HG03280 (cell line): ENCODE measurements at regions not wholly inside any gene's neighbourhood (a gene's known extent, or its start where the extent isn't known, plus 50 kb on each side); places are given as distances from the start of the nearest gene placed in this dataset.

Experiments
- ATAC-seq: cut with Tn5 transposase; IDR thresholded peaks from one replicate; pipeline ENCODE4 v1.9.1; 2021; ENCODE audit warnings: mild to moderate bottlenecking, moderate library complexity; ENCODE audit not compliant: unreplicated experiment

DNA sequence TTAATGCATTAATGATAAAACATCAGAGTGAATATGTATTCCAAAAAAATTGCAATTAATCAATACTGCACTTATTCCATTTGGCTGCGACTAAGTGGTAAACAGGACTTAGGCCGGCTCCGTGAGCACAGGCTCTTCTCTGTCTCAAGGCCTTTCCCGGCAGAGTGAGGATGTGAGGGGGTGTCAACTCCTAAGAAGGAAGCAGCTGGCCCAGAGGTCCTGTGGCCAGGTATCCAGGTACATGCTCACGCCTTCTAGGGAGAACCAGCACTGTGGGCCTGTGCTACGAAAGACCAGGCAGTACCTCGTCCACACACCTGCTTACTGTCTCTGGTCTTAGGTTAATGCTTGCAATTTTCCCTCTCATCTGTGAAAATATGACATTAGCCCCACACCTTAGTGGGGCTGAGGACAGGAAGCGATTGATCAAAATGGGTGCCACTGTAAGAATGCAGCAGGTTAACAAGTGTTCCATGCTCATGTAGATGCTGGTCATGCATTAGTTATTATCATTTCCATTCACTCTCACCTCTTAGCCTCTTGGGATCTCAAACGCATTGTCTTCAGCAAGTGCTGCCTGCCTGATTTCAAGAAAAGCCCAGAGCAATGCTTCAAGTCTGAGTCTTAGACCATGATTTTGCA is 175.3 kb downstream of the ABHD5 start:
- ATAC-seq, result no peak

DNA sequence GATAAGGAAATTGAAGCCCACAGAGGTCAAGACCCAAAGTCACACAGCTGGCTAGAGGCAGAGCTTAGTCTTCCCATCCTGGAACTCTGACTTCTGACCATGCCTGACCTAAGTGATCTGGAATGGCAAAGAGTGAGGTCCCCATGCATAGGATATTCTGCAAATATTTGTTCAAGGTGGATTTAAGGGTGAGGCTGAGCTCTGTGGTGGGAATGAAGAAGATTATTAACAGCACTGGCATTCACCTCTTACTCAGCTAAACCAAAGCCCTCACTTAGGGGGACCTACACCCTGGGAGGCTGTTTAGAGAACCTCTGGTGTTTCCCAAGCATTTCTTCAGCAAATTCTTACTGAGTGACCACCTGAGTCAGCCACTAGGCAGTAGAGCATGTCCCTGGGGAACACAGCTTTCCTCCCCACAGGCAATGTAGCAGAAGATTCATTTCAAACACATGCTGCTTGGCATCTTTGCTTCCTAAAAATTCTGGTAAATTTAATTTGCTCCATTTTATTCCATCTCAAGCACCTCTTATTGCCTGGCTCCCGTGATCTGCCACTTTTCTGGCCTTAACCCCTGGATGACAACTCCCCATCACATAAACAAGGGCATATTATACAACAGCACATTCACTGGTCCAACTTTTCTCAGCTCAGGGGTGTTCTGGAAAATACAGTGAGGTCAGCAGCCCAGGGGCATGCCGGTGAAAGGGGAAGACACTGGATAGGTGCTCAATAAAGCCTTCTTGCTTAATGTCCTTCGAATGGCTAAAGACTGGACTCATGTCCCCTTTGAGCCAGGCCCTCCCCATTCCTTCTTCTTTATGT is 176.0 kb downstream of the ABHD5 start:
- no peak for ATAC-seq

DNA sequence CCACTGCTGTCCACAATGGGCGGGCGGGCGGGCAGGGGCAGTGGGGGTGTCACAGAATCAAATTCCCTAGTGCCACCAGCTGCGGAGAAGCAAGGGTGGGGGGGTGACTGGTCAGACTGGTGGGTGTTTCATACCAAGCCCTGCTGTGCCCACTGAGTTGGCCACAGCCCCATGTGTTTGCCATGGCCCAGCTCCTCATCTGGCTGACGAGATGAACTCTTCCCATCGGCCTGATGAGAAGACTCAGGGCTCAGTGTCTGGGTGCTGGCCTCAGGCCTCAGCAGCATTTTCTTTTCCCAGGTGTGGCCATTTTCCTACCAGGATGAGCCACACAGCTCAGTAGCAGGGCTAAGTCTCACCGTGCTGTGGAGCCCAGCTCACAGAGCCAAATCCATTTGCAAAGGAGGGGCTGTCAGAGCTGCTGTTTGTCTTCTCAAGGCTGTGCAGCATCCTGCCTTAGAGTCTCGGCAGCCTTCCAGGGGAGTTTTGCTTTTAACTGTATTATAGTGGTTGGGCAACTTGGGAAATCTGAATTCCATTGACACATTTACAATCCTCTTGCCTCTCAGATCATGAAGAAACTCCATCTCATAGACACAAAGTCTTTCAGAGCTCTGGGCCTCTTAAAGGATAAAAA is 176.8 kb downstream of the ABHD5 start:
- no peak for ATAC-seq

DNA sequence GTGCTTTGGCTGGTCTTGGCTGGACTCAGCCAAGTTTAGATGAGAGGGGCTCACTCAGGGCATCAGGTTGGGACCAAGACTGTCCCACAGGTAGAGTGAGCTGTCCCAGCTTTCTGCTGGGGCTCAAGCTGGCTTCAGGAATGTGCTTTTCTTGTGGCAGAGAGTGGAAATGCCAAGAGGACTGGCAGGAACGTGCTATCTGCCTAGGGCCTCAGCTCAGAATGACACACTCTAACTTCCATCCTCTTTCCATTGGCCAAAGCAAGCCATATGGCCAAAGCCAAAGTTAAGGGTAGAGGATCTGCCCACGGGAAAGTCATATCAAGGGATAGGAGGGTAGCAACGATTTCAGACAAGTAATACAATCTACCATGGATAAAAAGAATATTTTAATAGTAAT is 178.8 kb downstream of the ABHD5 start:
- ATAC-seq, result no peak

DNA sequence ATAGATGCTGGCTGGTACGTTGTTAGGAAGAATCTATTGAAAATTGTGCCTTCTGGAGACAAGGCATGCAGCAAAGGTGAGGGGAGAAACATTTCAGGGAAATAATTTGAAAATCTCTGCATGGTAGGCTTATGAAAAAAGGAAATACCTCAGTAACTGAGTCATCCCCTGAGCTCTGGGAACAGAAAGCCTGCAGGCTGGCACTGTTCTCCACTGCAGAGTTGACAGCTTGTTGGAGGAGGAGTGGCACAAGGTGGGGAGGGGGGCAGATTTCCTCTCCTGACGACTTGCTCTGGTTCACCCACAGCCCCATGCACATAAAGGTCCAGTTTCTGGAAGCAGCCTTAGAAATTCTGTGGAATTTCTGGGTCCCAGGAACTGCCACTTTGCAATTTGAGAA is 179.4 kb downstream of the ABHD5 start:
- ATAC-seq, result no peak

DNA sequence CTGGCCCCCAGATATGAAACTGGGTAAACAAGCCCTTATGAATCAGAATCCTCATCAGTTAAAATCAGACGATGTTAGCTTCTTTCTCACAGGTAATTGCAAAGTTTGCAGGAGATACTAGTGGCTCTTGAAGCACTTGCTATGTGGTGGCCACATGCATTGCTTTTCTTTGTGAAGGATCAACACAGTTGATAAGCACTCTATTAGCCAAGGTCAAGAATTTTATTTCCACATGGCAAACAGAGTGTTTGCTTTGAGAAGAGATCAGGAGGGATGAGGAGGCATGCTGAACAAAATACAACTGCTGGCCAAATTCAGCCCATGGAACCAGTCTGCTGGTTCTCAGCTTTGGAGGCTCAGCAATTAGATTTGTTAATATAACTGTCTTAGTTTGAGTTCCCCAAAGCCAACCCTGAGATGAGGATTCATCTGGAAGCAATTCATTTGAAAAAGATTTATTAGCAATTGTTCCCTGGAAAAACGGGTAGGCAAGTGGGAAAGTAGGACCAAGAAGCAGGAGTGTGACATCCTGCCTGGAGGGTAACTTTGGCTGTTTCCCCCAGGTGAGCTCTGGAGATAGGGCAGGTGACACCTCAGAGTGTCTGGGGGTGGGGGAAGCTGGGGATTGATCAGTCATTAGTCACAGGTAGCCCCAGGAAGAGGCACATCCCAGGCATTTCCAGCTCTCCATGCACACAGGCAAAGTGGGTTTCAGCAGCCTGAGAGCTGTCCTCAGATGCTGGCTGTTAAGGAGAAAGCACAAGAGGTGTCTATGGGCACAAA is 180.3 kb downstream of the ABHD5 start:
- no peak for ATAC-seq

DNA sequence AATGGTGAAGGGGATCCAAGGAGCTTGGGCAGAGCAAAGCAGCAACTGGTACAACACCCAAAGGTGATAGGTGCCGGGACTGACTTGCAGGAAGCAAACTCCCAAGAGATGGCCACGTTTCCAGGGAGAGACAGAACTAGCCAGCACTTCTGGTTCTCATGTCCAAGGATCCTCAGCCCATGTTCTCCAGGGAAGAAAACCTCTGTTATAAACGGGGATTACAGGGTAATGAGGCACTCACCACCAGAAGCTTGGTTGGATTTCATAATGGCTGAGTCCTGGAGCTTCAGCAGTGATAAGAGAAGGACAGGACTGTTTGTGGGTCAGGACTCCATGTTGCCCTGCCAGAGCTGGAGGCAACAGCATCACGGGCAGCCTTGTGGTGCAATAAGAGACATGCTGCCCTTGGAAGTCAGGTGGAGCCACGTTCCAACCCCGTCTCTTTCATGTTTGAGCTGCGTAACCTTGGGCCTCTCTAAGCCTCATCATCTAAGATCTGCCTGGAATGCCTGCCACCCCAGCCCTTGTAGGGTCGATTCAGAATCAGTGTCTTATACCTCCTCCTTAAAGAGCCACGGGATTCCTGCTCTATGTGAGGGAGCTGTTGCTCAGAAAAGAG is 181.0 kb downstream of the ABHD5 start:
- no peak for ATAC-seq

DNA sequence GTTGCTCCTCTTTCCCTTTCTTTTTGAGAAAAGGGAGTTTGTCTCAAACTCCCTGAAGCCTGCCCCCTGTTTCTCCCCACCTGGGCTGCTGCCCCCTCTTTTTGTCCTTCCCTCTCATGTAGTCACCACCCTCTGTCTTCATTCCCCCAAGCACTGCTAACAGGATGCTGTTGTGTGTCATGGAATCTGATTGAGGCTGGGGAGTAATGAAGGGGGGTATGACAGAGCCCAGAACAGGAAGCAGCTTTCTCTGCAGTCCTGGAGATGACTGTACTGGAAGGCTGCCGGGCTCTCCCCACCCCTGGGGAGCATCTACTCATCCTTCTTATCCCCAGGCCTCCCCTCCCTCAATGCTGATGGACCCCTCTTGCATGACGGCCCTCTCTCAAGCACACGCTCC is 181.6 kb downstream of the ABHD5 start:
- no peak for ATAC-seq

DNA sequence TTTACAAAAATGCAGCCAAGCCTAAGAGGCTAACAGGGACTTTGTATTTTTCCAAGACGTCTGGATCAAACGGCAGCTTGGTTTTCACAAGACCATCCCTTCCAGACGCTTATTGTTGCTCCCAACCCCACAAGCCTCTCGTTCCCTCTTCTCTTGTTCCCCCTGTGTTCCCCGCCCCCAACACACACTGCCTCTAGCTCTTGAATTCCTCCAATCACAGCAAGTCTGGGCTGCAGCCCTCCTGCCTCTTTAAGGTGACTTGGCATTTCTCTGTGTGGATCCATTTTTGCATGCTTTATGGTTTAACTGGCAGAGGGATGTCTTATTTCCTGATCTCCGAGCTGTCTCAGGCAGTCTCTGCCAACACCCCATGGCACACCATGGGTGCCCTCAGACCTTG is 182.2 kb downstream of the ABHD5 start:
- ATAC-seq, result no peak

DNA sequence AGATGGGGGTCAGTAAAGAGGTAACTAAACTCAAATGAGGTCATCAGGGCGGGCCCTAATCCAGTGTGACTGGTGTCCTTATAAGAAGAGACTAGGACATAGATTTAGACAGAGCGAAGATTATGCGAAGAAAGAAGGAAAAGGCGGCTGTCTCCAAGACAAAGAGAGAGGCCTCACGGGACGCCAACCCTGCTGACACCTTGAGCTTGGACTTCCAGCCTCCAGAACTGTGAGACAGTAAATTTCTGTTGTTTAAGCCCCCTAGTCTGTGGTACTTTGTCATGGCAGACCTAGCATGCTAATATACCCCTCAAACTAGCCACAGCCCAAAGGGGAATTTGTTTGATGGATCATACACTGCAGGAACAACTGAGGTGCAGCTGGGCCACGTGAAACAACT is 183.0 kb downstream of the ABHD5 start:
- no peak for ATAC-seq

DNA sequence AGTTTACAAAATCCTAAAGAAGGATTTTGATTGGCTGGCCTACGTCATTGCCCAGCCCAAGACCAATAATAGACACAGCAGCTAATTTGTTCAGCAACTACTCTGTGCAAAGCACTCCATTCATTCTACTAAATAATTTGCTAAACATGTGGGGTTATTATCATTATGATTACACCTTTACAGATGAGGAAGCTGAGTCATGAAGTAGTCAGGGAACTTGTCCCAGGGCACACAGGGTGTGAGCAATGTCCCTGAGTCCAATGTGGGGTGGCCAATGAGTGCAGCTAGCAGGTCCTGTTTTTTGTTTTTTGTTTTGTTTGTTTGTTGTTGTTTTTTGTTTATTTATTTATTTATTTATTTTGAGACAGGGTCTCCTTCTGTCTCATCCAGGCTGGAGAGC is 183.6 kb downstream of the ABHD5 start:
- no peak for ATAC-seq

DNA sequence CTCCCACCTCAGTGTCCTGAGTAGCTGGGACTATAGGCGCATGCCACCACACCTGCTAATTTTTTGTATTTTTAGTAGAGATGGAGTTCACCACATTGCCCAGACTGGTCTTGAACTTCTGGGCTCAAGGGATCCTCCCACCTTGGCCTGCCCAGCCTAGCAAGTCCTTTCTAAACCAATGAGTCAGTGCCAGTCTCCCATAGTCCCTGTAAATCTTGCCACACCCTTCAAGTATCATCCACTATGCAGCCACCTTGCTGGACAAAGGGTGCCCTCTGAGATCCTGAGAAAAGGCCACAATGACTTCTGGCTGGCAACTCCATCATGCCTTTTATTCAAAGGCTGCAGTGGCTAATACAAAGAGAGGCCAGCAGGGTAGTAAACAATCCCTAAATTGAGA is 184.0 kb downstream of the ABHD5 start:
- ATAC-seq, result no peak

DNA sequence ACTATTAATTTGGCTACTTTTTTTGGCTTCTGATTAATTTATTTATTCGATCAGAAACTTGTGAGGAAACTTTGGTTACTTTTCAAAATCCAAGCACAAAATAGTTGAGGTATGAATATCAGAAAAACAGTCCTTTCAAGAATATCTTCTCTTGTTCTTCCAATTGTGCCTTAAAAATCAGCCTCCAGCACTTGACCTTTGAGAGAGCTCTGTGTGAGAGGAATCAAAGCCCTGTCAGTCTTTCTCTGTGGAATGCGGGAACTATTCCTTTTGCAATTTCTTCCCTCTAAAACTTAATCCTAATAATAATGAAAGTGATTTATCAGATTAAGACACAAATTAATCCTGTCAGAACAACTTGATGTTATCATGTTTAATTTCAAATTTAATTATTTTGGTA is 185.9 kb downstream of the ABHD5 start:
- no peak for ATAC-seq

DNA sequence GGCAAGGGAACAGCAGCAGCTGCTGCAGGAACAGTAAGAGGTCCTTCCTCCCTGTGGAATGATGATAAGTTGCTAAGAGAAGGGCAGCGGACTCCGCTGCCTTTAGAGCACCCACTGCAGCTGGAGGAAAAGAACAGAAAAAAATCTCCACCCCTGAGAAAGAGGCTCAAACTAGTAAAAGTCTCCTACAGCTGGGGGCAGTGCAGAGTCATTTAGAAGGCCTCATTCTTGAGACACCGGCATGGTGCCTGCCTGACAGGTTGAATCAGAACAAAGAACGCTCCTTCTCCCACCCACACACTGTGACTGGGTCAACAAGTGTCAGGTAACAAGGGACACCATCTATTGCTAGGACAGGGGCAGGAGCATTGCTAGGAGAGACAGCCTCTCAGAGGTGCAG is 188.4 kb downstream of the ABHD5 start:
- no peak for ATAC-seq

DNA sequence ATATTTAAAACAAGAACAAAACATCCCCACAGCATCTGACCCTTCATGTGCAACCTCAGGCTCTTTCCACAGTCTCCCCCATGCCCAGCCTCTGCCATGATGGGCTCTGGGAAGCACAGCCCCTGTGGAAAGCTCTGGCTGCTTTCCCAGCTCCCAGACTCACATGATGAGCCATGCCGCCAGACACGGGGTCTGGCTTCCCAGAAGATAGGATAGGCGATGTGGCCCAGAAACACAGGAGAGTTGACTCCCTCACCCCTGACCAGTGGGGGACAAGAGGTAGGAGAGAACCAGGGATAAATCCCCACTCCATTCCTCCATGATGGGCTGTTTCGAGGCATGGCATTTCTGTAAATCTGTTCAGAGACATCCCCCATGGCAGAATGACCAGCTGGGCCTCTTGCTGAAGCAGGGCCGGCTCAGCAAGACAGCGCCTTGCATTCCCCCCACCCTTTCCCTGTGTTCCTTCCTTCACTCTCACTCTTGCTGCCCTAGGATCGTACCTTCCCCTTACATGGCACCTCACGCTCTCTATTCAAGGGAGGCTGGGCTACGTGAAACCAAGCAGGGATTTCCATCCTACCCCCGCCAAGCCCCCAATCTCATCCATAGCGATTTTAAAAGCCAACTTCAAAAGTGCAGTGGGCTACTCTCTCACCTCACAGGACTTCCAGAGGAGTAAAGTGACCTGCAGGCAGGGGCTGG is 192.4 kb downstream of the ABHD5 start:
- ATAC-seq, result no peak

DNA sequence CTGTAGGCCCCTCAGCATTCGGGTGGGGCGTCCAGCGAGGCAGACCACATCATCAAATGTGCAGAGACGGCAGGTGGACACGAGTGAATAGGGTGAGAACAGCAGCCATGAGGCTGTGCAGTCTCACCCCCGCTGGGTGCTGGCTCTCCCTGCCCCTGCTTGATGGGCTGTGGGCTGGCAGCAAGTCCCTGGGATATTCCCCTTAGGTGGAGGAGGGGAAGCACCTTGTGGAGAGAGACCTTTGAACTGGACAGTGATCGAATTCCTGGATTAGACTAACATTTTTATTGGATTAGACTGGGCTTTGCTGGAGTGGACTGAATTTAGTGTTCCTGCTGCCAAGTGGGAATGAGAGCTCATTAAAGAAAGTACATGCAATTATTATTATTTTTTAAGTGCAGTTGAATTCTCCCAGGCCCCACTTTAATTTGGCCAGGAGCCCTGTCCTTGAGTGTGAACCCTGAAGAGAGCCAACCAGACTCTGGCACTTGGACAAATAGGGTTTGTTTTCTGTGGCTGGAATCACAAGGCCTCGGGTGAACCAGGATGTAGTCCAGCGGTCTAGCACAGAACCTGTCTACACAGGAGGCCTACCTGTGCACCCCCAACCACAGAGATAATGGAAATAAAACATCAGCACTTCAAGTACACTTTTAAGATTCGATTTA is 193.1 kb downstream of the ABHD5 start:
- no peak for ATAC-seq

DNA sequence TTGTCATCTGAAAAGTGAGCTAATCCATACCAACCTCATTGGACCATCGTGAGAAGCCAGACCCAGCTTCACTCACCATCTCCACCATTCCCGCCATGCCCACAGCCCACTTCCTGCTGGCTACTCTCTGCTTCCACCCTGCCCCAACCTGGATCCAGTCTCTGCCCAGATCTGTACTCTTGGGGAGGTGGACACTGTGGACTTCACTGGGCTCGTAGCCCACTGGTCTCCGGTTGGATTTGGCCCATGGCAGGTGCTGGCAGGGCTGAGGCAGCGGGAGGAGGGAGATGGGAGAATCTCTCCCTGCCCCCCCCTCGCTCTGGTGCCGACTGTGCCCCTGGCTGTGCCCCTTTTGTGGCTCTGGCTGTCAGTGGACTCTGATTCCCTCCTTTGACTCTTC is 193.8 kb downstream of the ABHD5 start:
- ATAC-seq, result no peak

DNA sequence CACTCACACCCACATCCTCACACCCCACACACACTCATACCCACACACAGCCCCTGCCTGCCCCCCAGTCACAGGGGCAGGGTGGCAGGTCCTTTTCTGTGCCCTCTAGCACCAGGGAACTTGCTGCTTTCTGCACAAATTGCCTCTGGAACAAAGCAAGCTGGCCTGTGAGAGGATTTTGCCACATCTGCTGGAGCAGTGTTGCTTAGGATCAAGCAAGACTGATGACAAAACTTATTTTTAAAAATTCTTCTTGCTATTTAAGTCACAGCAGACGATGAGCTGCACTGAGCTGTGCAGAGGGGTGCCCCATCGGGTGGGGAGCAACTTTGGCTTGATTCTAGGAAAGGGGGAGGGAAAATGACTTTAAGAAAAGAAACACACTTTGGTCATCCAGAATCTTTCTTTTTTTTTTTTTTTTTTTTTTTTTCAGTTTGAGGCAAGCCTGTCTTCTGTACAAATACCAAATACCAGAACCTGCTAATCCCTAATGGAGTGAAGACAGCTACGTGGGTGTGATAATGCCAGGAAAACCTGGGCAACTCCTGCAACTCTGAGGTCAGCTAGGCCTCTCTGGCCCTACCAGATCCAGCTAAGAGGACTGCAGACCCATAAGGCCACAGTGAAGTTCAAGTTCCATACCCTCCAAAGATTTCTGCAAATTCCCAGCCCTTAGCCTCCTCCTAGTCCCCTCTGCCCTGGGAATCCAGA is 195.3 kb downstream of the ABHD5 start:
- no peak for ATAC-seq

DNA sequence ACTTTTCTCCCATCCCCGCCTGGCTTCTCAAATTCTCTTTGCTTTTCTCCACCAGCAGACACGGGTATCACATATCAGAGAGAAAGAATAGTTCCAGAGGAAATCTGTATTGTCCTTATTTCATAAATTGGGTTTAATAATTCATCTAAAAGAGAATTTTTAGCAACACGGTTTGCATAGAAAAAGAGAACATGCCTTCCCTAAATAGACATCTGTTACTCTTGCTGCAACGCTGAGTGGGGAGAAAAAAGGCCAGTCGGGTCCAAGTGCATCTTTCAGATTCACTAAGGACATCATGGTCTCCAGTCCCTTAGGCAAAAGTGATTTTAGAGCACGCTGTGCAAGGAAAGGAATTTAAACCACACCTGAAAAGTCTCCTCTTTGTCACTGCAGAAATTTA is 201.3 kb downstream of the ABHD5 start:
- no peak for ATAC-seq
